ENCODE measurements at regions not wholly inside any gene's neighbourhood (a gene's known extent, or its start where the extent isn't known, plus 50 kb on each side); places are given as distances from the start of the nearest gene placed in this dataset.
A peak's percentile ranks its signal among the peaks of the same experiment; 100 is the strongest.

DNA sequence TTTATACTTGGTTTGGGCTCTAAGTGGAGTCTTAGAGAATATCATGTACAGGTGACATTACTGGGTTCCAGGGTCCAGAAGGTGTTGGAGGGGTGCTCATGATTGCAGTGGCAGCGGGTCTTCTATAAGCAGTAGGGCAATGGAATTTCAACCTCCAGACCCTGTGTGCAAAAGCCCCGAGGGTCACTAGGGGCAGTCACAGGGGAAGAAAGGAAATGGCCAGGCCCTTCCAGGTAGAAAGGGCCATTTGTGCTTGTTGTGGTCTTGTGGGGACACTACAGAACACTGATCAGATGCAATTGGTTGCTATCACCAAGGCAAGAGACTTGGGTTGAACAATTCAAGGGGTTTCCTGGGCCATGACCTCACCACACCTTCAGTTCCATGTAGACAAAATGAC is 283.4 kb downstream of the GADD45G start:
- no peak for DNase-seq

DNA sequence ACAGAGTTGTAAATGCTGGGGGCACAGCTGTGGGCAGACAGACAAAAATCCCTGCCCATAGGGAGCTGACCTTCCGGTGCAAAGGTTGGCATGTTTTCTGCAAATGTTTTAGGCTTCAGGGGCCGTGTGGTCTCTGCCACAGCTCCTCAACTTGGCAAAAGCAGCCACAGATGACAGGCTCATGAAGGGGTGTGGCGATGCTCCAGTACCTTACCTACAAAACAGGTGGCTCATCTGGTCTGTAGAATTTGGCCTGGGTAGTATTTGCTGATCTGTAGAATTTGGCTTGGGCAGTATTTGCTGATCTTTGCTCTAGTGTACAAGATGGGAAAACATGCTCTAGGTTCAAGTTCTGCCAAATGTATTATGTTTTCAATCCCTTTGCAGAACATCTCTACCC is 283.9 kb downstream of the GADD45G start:
- DNase-seq: no peak

DNA sequence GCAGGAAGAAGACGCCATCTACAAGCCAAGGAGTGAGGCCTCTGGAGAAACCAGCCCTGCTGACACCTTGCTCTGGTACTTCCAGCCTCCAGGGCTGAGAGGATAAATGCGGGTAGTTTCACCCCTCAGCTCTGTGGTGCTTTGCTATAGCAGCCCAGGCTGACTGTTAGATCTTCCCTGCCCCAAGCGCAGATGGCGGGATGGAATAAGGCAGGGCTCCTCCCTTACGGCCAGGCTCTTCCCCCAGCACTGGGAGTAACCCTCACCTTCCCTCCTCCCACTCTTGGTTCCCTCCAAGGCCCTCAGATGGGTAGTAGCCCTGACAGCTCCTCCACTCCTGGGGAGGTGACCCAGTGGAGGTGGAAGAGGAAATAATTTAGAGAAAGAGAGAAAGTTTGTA is 285.1 kb downstream of the GADD45G start:
- DNase-seq: no peak

DNA sequence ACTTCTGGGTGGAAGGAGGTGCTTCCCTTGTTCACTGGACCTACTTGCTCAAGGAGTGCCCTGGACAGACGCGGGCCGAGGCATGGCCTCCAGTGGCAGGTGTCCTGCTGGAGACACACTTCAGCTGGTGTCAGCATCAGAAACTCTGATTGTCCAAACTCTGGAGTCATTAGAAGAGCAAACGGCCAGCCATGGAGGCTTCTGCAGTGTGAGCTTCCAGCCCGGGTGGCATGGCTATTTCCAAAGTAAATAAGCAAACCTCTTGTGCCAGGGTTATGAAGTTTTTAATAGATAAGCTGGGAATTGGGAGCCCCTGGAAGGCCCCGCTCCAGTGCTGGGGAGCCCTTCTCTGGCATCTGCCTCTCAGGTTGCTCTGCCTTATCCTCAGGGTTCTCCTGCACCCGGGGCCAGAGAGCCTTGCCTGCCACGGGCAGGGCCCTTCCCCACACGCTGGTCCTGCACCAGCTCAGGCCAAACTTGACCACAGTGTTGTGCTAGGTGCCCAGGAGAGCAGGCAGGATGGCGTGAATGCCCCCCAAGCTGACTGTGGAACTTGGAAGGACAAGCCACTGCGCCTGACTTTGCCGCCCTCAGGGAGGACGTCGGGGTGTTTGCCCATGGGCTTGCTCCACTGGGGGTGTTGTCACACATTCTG is 285.6 kb downstream of the GADD45G start:
- DNase-seq: no peak

DNA sequence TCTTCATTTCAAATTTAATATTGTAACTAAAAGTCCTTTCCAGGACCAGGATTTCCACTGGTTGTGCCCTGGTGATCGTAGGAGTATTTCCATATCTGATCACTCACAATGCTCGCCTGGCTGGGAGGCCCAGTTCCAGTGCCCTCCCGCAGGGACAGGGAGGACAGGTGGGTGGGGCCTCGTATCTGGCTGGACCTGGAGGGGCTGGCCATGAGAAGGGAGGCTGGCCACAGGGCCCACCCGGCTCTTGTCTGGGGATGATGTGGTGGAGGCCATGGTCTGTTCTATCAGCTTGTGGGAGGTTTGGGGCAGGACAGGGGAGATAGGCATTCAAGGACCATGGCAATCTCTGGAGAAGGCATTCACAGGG is 286.4 kb downstream of the GADD45G start:
- no peak for DNase-seq

DNA sequence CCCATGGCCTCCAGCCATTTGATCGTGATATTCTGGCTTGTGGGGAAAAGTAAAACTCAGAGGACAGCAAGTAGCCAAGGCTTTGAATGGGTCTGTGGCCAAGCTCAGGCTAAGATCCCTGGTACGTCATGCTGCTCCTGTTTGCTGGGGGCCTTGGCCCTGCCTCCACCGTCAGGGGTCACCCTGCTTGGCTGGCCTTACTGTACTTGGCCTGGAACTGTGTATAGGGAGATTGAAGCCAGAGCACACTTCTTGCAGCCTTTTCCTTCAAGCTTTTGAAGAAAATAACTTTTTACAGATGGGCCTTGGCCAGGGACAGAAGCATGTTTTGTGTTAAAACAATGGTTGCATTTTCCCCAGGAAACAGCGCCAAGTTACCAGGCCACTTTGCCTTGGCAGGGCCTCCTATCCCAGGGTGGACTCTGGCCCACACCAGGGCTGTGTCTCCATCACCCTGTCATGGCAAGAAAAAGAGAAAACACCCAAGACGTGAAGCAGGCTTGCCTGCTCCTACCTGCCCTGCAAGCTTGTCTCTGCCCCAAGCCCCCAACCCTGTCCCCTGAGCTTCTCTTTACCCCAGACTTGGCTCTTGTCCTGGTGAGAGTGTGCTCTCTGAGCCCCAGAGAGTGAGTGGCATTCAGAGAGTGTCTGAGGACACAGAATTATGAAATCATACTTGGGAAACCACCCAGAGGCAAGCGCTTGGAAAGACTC is 286.9 kb downstream of the GADD45G start:
- no peak for DNase-seq

DNA sequence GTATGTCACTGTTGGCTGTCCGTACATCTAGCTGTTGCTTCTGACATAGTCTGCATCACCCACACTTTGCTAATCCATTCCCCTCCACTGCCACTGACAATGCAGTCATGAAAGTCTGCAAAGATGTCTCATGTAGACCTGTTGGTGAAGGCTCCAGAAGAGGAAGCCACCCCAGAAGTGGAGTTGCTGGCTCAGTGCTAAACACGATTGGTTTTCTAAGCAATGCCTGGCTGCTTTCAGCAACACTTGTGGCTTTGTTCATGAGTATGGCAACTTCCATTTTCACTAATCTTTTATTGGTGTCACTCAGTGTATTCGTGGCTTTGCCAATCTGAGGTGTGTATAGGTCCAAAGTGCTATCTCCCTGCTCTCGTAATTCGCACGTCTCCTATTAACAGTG is 288.1 kb downstream of the GADD45G start:
- no peak for DNase-seq

DNA sequence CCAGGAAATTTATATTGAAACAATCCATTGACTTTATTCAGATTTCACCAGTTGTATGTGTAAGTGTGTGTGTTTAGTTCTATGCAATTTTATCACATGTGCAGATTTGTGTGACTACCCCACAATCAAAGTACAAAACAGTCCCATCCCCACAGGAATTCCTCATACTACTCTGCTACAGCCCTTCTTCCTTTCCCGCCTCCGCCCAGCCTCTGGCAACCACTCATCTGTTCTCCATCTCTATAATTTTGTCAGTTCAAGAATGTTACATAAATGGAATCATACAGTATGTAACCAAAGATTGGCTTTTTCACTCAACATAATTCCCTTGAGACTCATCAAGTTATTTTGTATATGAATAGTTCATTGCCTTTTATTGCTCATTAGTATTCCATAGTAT is 289.1 kb downstream of the GADD45G start:
- no peak for DNase-seq

DNA sequence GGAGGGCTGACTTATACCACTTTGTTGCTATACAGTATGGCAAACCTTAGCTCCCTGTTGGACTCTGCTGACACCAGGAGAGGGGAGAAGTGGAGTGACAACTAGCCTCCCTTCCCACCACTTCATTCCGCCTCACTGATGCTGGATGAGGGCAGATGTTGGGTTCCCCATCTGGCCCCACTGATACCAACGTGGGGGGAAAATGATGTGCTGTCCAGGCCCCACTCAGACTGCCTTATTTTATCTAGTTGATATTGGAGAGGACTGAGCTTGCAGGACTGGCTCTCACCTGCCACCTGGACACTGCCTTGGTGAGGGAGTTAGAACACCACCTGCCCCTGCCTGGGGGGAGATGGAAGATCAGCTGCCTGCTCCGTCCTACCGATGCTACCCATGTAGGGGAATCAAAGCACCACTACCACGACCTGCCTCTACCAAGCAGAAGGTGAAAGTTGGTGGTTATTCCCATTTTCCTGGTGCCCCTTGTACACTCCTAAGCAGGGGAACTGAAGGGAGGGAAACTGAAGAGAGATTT is 292.1 kb downstream of the GADD45G start:
- DNase-seq: no peak

DNA sequence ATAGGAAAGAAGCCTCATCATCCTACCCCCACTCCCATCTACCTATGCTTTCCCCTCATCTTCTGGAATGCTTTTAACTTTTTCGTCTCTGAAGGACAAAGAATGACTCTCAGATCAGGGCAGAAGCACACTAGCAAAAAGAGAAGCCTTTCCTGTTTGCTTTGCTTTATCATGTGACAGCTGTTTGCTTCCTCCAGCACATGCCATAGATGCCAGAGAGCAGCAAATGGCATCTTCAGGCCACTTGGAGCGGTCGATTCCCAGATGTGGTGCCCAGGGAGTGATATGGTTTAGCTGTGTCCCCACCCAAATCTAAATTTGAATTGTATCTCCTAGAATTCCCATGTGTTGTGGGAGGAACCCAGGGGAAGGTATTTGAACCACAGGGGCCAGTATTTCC is 294.8 kb downstream of the GADD45G start:
- DNase-seq: no peak

DNA sequence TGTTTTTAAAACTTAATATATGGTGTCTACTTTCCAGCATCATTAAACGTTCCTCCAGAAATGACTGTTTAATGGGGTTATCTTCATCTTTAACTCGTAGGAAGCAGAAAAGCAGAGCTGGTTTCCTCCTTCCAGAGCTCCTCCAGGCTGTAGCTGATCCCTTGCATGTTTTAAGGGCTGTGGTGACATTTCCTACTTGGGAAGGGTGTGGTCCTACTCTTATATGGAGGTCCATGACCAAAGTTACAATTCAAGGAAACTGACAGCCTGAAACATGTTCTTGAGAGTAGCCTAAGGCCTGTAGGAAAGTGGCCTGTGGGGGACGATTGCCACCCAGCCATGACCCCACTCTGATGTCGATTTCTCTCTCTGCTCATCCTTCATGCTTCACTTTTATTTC is 297.1 kb downstream of the GADD45G start:
- no peak for DNase-seq

DNA sequence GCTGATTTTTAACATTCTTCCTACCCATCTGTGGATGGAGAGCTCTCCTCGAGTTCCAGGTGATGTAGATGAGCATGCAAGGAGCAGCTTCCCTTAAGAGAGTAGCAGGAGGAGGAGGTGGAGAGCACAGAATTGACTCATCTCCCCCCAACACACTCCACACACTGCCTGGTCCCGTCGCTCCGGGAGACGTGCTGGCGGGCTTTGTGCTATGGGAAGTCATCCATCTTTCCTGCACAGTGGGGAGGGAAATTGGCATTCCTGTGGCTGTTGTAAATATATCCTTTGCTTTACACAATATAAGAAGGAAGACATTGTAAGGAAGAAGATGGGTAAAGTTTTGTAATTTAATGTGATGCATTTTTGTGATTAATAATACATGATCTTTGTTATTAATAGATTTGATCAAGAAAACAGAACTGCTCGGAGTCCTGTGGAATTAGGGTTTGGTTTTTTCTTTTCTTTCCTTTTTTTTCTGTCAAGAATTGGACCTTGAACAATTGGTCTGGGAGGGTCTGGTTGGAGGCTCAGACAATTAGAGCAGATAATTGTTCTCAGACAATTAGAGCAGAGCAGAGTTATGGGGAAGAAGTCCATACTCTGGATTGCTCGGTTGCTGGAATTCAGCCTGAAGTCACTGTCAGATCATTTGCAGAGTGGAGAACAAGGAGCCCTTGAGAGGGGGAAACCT is 297.8 kb downstream of the GADD45G start:
- DNase-seq: no peak

DNA sequence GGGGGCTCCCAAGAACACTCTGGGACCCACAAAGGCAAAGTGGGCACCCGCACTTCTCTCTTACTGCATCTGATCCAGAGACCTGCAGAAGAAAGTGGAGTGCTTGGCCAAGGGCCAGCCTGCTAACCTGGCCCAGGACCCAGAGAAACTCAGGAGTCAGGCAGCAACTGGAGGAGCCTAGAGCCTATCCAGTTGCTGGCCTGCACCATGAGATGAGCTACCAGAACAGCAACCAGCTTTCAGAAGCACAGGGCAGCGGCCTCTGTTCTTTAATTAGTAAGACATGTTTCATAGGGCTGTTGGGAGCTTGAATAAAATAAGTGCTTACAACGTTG is 298.3 kb downstream of the GADD45G start:
- no peak for DNase-seq

DNA sequence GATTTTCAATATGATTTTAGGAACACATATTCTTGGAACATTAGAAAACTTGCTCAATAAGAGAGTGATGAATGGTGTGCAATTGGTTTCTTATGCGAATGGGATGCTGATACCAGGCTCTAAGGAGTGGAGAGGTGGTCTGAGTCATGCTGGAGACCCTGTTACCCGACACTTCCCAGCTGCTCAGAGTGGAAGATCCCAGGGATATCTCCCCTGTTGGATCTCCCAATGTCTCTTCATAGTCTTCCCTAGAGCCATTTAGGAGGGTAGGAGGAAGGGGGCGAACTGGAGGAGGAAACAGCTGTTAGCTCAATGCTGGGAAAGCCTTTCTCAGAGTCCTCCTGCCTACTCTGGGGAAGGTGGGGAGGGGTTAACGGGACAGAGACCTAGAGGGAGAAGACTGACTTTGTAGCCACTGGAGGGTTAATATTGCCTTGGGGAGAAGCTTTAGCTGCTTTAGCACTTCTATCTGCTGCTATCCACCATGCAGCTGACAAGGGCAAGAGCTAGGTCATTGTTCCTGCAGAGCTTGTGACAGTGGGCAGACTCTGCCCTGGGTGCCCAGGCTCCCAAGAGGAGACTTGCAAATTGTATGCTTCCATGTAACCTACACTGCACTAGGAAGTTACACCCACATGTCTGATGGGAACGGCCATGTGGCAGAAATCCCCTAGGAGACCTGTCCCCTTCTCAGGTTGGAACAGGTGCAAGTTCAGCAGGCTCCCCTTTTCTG is 301.0 kb downstream of the GADD45G start:
- no peak for DNase-seq

DNA sequence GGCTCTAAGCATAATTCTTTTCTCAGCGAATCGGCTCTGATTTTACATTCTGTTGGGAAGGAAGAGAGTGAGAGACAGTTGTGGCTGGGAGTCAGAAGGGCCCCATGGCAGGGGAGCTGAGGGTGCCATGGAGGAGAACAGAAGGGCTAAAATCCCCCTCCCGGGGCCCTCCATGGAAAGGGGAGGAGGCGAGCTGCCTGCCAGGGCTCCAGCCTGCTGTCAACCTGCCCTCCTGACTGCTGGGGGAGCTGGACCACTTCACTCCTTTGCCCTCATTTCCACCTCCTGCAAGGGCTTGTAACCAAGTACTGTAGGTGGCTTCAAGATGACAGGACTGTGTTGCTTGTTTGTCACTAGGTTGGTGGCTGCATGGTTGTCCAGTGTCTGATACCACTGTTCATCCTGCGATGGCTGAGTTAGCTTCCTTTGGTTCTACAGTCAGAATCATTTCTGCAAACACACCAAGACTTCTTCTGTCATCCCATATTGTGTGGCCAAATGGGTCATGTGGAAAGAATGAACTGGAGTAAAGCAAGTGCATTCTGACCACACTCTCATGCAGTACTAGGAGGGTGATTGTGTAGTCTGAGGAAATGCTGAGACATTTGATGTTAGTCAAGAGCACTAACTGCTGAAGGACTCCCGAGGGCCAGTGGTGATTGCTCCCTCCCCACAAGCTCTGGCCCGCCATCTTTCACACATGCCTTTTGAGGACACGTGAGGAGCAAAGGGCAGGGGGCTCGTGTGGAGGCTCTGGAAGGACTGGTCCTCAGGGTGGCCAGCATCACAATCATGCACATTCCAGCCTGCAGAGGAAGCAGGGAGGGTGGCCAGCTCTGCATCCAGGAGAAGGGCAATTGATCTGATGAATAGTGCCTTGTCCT is 307.2 kb downstream of the GADD45G start:
- no peak for DNase-seq

DNA sequence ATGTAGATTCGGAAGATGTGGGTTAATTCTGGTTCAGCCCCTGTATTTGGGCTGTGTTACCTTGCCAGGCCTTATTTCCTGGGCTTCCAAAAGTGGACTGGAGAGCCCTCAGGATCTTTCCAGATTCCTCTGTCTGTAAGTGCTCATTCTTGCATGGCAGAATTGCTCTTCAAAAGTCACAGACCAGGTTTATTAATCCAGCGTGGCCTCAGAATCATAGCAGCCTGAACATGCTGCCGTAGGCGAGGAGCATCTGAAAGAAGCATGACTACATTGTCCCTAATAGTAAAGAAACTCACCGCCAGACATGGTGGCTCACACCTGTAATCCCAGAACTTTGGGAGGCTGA is 307.8 kb downstream of the GADD45G start:
- no peak for DNase-seq

DNA sequence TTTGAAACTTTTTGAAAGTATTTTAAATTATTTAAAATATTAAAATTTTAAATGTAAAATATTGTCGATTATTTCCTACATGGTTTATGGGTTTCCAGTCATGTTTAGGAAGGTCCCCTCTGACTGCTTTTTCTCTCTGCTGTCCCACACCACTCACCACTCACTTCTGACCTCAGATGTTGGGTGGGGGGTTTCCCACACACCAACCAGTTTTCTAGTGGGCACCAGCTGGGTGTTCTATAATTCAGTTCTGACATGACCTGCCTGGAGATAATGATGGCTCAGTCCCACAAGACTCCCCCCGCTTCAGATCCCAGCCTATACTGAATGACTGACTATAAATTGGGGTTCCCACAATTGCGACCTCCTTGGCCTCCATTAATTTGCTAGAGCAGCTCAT is 310.4 kb downstream of the GADD45G start:
- DNase-seq: no peak

DNA sequence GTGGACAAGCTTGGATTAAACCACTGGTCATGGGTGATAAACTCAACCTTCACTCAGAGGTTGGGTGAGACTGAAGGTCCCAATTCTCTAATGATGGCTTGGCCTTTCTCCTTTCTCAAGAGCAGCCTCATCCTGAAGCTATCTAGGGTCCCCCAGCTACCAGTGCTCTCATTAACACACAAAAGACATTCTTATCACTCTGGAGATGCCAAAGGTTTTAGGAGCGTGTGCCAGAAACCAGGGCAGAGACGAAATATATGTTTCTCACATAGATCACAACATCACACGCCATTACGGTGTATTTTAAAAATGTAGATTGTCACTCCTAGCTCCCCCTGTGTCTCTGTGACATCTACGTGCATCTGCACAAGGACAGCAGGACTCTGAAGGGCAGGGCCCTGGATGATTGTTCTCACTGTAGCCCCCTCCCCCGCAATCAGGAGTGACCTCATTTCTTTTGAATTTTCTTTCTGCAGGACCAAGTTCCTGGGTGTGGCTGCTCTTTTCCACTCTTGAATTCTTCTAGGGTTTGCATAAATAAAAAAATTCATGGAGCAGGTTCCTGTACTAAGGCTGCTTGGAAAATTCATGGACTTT is 311.3 kb downstream of the GADD45G start:
- no peak for DNase-seq

DNA sequence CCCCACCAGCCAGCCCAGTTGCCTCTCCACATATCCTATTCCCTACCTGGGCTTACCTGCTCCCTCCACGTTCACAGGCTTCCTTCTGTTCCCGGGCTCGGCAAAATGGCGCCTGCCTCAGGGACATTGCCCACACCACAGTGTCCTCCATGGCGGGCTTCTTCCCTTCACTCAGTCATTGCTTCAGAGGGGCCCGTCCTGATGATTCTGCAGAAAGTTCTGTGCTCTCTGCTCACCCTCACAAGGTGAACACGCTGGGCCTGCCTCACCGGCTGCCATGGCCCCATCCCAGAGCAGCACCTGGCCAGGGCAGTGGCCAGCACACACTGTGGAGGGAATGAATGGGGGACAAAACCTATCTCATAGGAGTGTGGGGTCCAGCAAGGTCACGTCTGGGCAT is 313.0 kb downstream of the GADD45G start:
- no peak for DNase-seq

DNA sequence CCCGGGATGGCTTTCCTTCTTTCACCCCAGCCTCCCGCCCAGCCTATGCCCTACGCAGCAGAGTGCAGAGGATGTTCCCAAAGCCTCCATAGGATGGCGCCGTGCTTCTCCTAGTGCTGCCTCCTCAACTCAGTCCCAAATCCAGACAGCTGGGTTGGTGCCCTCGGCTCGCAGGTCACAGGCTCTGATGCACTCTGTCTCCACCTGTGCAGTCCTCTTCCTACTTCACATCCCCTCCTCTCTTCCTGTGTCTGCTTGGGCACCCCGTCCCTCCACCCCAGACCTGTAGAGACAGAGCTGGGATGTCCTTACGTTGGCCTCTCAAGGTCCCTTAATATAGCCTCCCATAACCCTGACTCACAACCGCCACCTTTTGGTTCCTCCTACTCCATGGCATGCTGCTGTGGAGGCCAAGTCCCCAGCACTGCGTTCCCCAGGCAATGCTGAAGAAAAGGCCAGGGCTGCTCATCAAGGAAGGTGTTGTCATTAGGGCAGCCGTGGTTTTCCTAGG is 314.4 kb downstream of the GADD45G start:
- DNase-seq: peak; percentile 47

DNA sequence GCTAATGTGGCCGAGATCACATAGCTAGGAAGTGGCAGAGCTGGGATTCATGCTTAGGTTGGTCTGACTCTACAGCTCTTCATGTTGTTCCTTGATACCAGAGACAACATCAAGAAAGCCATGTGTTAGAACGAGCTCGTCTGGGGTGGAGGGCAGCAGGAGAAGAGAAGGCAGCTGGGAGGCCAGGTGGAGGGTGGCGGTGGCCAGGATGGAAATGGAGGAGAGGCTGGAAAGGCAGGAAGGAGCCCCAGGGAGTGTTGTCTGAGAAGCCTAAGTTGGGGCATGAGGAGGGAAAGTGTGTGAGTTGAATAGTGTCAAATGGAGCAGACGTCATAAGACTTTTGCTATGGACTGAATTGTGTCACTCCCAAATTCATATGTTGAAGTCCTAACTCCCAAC is 315.3 kb downstream of the GADD45G start:
- DNase-seq: no peak

DNA sequence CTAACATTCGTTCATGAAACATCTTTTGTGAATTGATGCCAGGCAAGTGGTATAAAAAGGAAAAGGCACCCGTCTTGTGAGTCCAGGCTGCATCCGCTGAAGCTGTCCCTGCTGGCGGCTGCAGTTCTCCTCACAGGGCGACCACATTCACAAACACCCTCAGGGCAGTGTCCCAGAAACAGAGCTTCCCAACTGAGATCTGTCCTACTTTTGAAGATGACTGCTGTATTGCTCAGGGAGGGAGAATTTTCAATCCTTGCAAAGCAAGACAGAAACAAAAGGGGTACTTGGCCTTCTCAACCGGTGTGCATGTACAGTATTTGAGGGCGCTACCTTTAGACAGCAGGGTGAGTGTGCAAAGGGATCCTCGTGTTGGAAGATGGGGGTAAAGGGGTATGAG is 316.1 kb downstream of the GADD45G start:
- DNase-seq: no peak
